NAMALWA (cell line): ENCODE measurements at regions not wholly inside any gene's neighbourhood (a gene's known extent, or its start where the extent isn't known, plus 50 kb on each side); places are given as distances from the start of the nearest gene placed in this dataset.
"Not testable (repeated sequence)": the region's sequence is repeated elsewhere in the genome, so short reads cannot be mapped to it uniquely, and the experiment has no call there.

ENCODE experiments used
- DNase-seq: peaks from one replicate; pipeline ENCODE4 v3.0.0-alpha.2; 2015; ENCODE audit warnings: low spot score

- DNase-seq = no peak
Measured at GRCh38 chr15:67945951-67946700, 106.3 kb upstream of the RNU6-1 start.

GRCh38 chr15:67946701-67947100, 106.9 kb upstream of the RNU6-1 start:
- DNase-seq = no peak

GRCh38 chr15:67947254-67948039, 106.7 kb upstream of the PIAS1 start:
- DNase-seq = no peak

- no peak for DNase-seq
Measured at GRCh38 chr15:67948215-67948614, 105.9 kb upstream of the PIAS1 start.

GRCh38 chr15:67951187-67951586, 102.9 kb upstream of the PIAS1 start:
- DNase-seq = not testable (repeated sequence)

GRCh38 chr15:67953299-67953698, 100.8 kb upstream of the PIAS1 start:
- no peak for DNase-seq

GRCh38 chr15:67955252-67955651, 98.9 kb upstream of the PIAS1 start:
- no peak for DNase-seq

GRCh38 chr15:67957435-67958132, 96.5 kb upstream of the PIAS1 start:
- no peak for DNase-seq

- peak; percentile 53 for DNase-seq
Measured at GRCh38 chr15:67967871-67968431, 86.2 kb upstream of the PIAS1 start.

GRCh38 chr15:67968564-67968963, 85.6 kb upstream of the PIAS1 start:
- DNase-seq = no peak

GRCh38 chr15:67968966-67969365, 85.1 kb upstream of the PIAS1 start:
- no peak for DNase-seq

GRCh38 chr15:67969892-67970291, 84.2 kb upstream of the PIAS1 start:
- no peak for DNase-seq

- DNase-seq = no peak
Measured at GRCh38 chr15:67972377-67972776, 81.7 kb upstream of the PIAS1 start.

- no peak for DNase-seq
Measured at GRCh38 chr15:67973846-67974245, 80.3 kb upstream of the PIAS1 start.

GRCh38 chr15:67976506-67977073, 77.5 kb upstream of the PIAS1 start:
- DNase-seq = no peak

GRCh38 chr15:67977414-67978089, 76.6 kb upstream of the PIAS1 start:
- DNase-seq = no peak

GRCh38 chr15:67979281-67979680, 74.8 kb upstream of the PIAS1 start:
- DNase-seq = no peak

- DNase-seq = no peak
Measured at GRCh38 chr15:67980171-67980570, 73.9 kb upstream of the PIAS1 start.

- no peak for DNase-seq
Measured at GRCh38 chr15:67980773-67981685, 73.1 kb upstream of the PIAS1 start.

- no peak for DNase-seq
Measured at GRCh38 chr15:67981848-67982247, 72.3 kb upstream of the PIAS1 start.

- DNase-seq = no peak
Measured at GRCh38 chr15:67991706-67992105, 62.4 kb upstream of the PIAS1 start.
